Memory B cell (primary cell): ENCODE measurements at regions not wholly inside any gene's neighbourhood (a gene's known extent, or its start where the extent isn't known, plus 50 kb on each side); places are given as distances from the start of the nearest gene placed in this dataset.

Experiments used
- ATAC-seq: fragments of 150-1000 bp; cut with Tn5 transposase; 2 replicates; pipeline ENCODE4 v1.10.0; 2021; ENCODE audit warnings: low read depth, mild to moderate bottlenecking, moderate library complexity
- DNase-seq, 2 donors: peaks; one replicate each; pipeline ENCODE4 v3.0.0; 2022; ENCODE audit warnings: low spot score in 2 of 2
- H3K27ac Mint-ChIP-seq: one replicate; pipeline ENCODE4 v1.8.0; 2022; ENCODE audit warnings: mild to moderate bottlenecking, moderate library complexity, mixed read lengths
- H3K27me3 Mint-ChIP-seq: one replicate; pipeline ENCODE4 v1.8.0; 2022; ENCODE audit warnings: mixed read lengths
- H3K36me3 Mint-ChIP-seq: one replicate; pipeline ENCODE4 v1.8.0; 2022; ENCODE audit warnings: mild to moderate bottlenecking, mixed read lengths
- H3K4me1 Mint-ChIP-seq: one replicate; pipeline ENCODE4 v1.8.0; 2022; ENCODE audit warnings: mixed read lengths
- H3K4me3 Mint-ChIP-seq: one replicate; pipeline ENCODE4 v1.8.0; 2022; ENCODE audit warnings: mild to moderate bottlenecking, moderate library complexity, mixed read lengths
- H3K9me3 Mint-ChIP-seq: one replicate; pipeline ENCODE4 v1.8.0; 2022; ENCODE audit warnings: mixed read lengths

DNA sequence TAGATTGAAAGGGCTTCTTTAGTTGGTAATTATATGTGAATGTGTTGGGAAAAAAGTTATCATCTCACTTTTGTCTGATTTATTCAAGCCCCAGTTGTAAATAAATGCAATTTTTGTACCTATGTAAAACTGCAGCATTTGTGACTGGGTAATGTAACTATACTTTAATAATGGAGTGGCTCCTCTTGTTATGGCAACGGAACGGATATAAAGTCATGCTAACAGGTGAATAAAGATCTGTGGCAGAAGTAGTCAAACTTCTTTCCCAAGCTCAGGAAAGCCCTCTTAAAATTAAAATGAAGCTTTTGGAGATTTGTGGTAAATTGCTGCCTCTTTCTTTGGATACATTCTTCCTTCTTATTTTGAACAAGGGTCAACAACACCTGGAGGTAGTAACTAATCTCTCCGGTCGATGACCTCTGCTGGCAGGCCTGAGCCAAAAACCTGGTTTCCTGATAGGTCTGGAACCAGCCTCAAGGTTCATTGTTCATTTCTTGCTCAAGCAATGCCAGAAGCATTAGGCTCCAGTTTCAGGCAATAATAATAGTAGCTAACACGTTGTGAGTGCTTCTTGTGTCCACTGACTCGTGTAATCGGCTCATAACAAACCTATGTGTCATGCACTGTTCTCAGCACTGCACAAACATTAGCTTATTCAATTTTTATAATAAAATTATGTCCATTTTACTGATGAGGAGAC, 313.4 kb upstream of the DACH1 start:
- H3K36me3 Mint-ChIP-seq: no peaks in the 10 kb centered on the region
- no peaks in the 10 kb centered on the region for H3K4me1 Mint-ChIP-seq
- no peaks in the 10 kb centered on the region for H3K27me3 Mint-ChIP-seq
- ATAC-seq (no peak), DNase-seq (no peak)
- H3K27ac Mint-ChIP-seq: no peak overlapping the region
- H3K9me3 Mint-ChIP-seq: peaks cover 3% of the 10 kb centered on the region
- no peak overlapping the region for H3K4me3 Mint-ChIP-seq

GRCh38 chr13:72174549-72174948, 307.5 kb upstream of the DACH1 start:
- DNase-seq (no peak), ATAC-seq (no peak)
- Mint-ChIP-seq H3K27ac (no peak overlapping the region), H3K4me1 (no peaks in the 10 kb centered on the region), H3K4me3 (no peak overlapping the region), H3K27me3 (no peaks in the 10 kb centered on the region), H3K36me3 (no peaks in the 10 kb centered on the region), H3K9me3 (peaks cover 4% of the 10 kb centered on the region)

GRCh38 chr13:72170571-72170970, 303.6 kb upstream of the DACH1 start:
- H3K27ac Mint-ChIP-seq: no peak overlapping the region
- H3K36me3 Mint-ChIP-seq: no peaks in the 10 kb centered on the region
- no peaks in the 10 kb centered on the region for H3K4me1 Mint-ChIP-seq
- peaks cover 5% of the 10 kb centered on the region for H3K9me3 Mint-ChIP-seq
- no peaks in the 10 kb centered on the region for H3K27me3 Mint-ChIP-seq
- ATAC-seq (no peak), DNase-seq (no peak)
- H3K4me3 Mint-ChIP-seq: no peak overlapping the region

DNA sequence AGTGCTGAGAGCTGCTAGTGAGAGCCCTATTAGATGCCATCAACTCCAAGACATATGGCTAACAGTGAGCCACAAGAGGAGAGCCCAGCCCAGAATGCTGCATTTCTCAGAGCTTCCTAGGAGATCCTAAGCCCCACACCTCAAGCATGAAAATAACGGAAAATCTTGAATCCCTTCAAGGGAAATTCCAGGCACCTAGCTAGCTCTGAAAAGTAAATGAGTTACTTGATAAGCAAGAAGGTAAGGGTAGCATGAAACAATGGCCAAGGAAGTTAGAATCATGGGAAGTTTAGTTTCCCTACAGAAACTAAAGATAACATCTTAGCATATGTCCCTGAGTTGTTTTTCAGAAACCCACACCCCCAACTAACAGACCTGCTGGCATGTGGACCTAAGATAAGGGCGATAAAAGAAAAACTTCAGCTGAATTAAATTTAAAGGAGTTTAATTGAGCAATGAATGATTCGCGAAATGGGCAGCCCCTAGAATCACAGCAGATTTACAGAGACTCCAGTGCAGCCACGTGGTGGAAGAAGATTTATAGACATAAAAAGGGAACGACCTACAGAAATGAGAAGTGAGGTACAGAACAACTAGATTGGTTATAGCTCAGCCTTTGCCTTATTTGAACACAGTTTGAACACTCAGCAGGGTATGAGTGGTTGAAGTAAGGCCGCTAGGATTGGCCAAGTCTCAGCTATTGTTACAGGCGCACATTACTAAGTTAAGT, 301.3 kb upstream of the DACH1 start:
- no peaks in the 10 kb centered on the region for H3K36me3 Mint-ChIP-seq
- H3K4me1 Mint-ChIP-seq: no peaks in the 10 kb centered on the region
- H3K27me3 Mint-ChIP-seq: no peaks in the 10 kb centered on the region
- no peak overlapping the region for H3K27ac Mint-ChIP-seq
- no peak overlapping the region for H3K4me3 Mint-ChIP-seq
- no peak for DNase-seq
- peaks cover 6% of the 10 kb centered on the region for H3K9me3 Mint-ChIP-seq
- ATAC-seq: no peak

DNA sequence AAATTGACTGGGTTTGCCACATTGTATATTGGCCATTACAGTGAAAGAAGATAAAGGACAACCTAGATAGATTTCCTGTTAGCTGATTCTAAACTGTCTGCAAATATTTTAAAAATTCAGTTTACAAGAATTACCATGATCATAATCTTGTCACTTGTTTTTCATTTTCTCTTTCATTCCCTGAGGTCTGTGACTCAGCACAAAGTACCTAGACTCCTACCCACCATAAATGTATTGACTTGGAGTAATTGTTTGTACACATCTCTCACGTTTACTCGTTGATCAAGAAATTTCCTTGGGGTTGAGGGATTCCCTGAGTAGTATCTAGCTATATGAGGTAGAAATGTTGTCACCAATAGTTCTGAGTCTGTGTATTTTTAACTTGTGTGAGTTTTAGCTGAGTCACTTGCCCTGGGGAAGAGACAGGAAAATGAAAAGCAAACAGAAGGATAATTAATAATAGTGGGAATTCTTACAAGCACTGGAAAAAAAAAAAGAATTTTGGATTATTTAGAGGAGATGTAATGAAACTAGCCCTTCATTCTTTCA, 299.2 kb upstream of the DACH1 start:
- DNase-seq (no peak), ATAC-seq (no peak)
- no peaks in the 10 kb centered on the region for H3K4me1 Mint-ChIP-seq
- no peaks in the 10 kb centered on the region for H3K27me3 Mint-ChIP-seq
- H3K9me3 Mint-ChIP-seq: peaks cover 6% of the 10 kb centered on the region
- H3K27ac Mint-ChIP-seq: no peak overlapping the region
- H3K4me3 Mint-ChIP-seq: no peak overlapping the region
- no peaks in the 10 kb centered on the region for H3K36me3 Mint-ChIP-seq

GRCh38 chr13:72165276-72165675, 298.3 kb upstream of the DACH1 start:
- H3K9me3 Mint-ChIP-seq: peaks cover 6% of the 10 kb centered on the region
- H3K27me3 Mint-ChIP-seq: no peaks in the 10 kb centered on the region
- no peak for DNase-seq
- H3K4me3 Mint-ChIP-seq: no peak overlapping the region
- no peaks in the 10 kb centered on the region for H3K36me3 Mint-ChIP-seq
- no peak for ATAC-seq
- no peaks in the 10 kb centered on the region for H3K4me1 Mint-ChIP-seq
- no peak overlapping the region for H3K27ac Mint-ChIP-seq

DNA sequence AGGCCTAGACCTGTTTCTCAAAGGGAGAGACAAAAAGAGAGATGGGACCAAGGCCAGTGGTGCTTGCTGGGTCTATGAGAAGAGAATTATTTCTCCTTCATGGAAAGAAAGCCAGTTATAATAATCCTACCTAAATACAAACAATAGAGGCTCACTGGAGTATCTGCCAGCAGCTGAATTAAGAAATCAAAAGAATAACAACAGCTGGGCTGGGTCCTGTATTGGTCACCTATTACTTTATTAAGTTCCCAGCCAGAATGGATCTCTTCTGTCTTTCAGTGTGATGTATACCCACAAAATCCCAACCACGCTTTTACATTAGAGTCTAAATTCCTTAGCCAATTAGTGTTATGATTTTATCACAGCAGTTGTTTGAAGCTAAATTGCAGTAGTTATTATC, 297.8 kb upstream of the DACH1 start:
- H3K27ac Mint-ChIP-seq: no peak overlapping the region

GRCh38 chr13:72163678-72164077, 296.7 kb upstream of the DACH1 start:
- Mint-ChIP-seq H3K4me1 (no peaks in the 10 kb centered on the region), H3K4me3 (no peak overlapping the region), H3K36me3 (no peaks in the 10 kb centered on the region), H3K27ac (no peak overlapping the region), H3K27me3 (no peaks in the 10 kb centered on the region), H3K9me3 (peaks cover 6% of the 10 kb centered on the region)
- ATAC-seq (no peak), DNase-seq (no peak)

More for the DNA sequence above, 297.8 kb upstream of the DACH1 start:
- Mint-ChIP-seq H3K27me3 (no peaks in the 10 kb centered on the region), H3K36me3 (no peaks in the 10 kb centered on the region), H3K4me3 (no peak overlapping the region), H3K4me1 (no peaks in the 10 kb centered on the region), H3K9me3 (peaks cover 6% of the 10 kb centered on the region)
- DNase-seq (no peak), ATAC-seq (no peak)

GRCh38 chr13:72160977-72161376, 294.0 kb upstream of the DACH1 start:
- no peaks in the 10 kb centered on the region for H3K36me3 Mint-ChIP-seq
- H3K4me1 Mint-ChIP-seq: no peaks in the 10 kb centered on the region
- no peaks in the 10 kb centered on the region for H3K27me3 Mint-ChIP-seq
- no peak overlapping the region for H3K27ac Mint-ChIP-seq
- DNase-seq (no peak), ATAC-seq (no peak)
- no peak overlapping the region for H3K4me3 Mint-ChIP-seq
- peaks cover 4% of the 10 kb centered on the region for H3K9me3 Mint-ChIP-seq

GRCh38 chr13:72156760-72157159, 289.8 kb upstream of the DACH1 start:
- DNase-seq (no peak), ATAC-seq (no peak)
- Mint-ChIP-seq H3K4me1 (no peaks in the 10 kb centered on the region), H3K4me3 (no peak overlapping the region), H3K27me3 (no peaks in the 10 kb centered on the region), H3K36me3 (no peaks in the 10 kb centered on the region), H3K9me3 (peaks cover 4% of the 10 kb centered on the region), H3K27ac (no peak overlapping the region)

GRCh38 chr13:72153272-72153671, 286.3 kb upstream of the DACH1 start:
- Mint-ChIP-seq H3K9me3 (peaks cover 7% of the 10 kb centered on the region), H3K27me3 (no peaks in the 10 kb centered on the region), H3K27ac (no peak overlapping the region), H3K4me3 (no peak overlapping the region), H3K4me1 (no peaks in the 10 kb centered on the region), H3K36me3 (no peaks in the 10 kb centered on the region)
- no peak for DNase-seq
- ATAC-seq: no peak

DNA sequence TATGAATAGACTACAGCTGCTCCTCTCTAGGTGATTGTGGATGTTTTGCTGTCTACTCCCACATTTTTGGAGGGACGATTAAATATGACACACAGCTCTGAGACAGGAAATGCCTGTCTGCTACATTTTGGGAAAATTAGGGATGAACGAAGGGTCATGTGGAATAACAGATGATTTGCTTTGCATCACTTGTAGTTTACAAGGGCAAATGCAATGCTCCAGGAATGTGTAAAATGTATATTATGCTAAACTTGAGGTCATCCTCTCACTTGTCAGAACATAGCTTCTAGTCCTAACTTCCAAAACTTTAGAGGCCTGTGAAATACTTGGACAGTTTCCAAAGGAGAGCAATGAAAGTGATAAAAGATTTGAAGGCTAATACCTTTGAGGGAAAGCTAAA, 284.2 kb upstream of the DACH1 start:
- Mint-ChIP-seq H3K27me3 (no peaks in the 10 kb centered on the region), H3K4me3 (no peak overlapping the region), H3K4me1 (no peaks in the 10 kb centered on the region), H3K27ac (no peak overlapping the region), H3K36me3 (no peaks in the 10 kb centered on the region), H3K9me3 (peaks cover 7% of the 10 kb centered on the region)
- ATAC-seq (no peak), DNase-seq (no peak)

GRCh38 chr13:72150502-72150901, 283.5 kb upstream of the DACH1 start:
- Mint-ChIP-seq H3K27ac (no peak overlapping the region), H3K4me3 (no peak overlapping the region), H3K4me1 (no peaks in the 10 kb centered on the region), H3K9me3 (peaks cover 6% of the 10 kb centered on the region), H3K27me3 (no peaks in the 10 kb centered on the region), H3K36me3 (no peaks in the 10 kb centered on the region)
- DNase-seq (no peak), ATAC-seq (no peak)

DNA sequence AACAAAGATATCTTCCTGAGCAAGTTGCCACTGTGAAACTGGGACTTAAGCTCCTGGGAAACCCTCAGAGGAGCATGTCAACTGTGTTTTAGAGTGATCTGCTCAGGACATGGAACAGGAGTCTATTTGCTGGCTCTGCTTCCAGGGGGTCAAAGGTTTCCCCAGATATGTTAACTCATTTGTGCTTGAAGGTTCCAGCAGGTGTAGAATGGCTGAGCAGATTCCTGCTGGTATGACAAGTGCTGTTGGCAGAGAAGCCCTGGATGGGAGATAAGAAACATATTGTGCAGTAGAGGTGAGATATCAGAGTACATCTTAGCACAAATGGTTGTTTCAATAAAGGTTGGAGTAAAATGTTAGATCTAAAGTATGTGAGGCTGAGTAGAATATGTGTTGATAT, 282.7 kb upstream of the DACH1 start:
- Mint-ChIP-seq H3K36me3 (no peaks in the 10 kb centered on the region), H3K4me1 (no peaks in the 10 kb centered on the region), H3K27ac (no peak overlapping the region), H3K4me3 (no peak overlapping the region), H3K27me3 (no peaks in the 10 kb centered on the region), H3K9me3 (peaks cover 7% of the 10 kb centered on the region)
- DNase-seq (no peak), ATAC-seq (no peak)

DNA sequence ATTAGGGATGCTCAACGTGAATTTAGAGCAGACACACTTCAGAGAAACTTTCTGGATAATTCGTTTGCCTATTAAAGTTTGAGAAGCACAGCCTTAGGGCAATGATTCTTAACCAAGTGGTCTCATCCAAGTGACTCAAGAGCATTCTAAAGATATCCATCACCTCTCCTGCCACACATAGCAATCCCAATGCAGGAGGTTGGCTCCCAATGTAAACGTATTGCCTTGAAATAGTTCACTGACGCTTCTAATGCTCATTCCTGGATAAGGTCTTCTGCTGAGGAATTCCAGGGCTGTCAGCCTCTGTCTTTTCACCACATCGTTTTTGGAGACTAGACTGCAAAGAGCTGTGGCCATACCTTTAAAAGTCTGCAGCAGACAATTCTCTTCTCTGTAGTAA, 279.8 kb upstream of the DACH1 start:
- no peak for ATAC-seq
- no peaks in the 10 kb centered on the region for H3K36me3 Mint-ChIP-seq
- H3K9me3 Mint-ChIP-seq: peaks cover 9% of the 10 kb centered on the region
- H3K27ac Mint-ChIP-seq: no peak overlapping the region
- no peaks in the 10 kb centered on the region for H3K27me3 Mint-ChIP-seq
- no peaks in the 10 kb centered on the region for H3K4me1 Mint-ChIP-seq
- H3K4me3 Mint-ChIP-seq: no peak overlapping the region
- no peak for DNase-seq
